SU-DHL-6 (cell line): ENCODE measurements at regions not wholly inside any gene's neighbourhood (a gene's known extent, or its start where the extent isn't known, plus 50 kb on each side); places are given as distances from the start of the nearest gene placed in this dataset.

Experiments used
- H2AFZ ChIP-seq: fragments of 200-600 bp; sonication (generic); 2 replicates; pipeline ENCODE4 v1.6.1; 2014; ENCODE audit warnings: low read depth, mild to moderate bottlenecking, moderate library complexity, mixed read lengths, antibody characterized with exemption, low read length; ENCODE audit not compliant: severe bottlenecking
- H3F3A ChIP-seq: fragments of 200-600 bp; shearing (Covaris generic); 2 replicates; pipeline ENCODE4 v1.6.0; 2016; ENCODE audit warnings: antibody characterized with exemption, mild to moderate bottlenecking; ENCODE audit not compliant: insufficient read depth
- H3K27ac ChIP-seq: fragments of 200-600 bp; sonication (generic); 2 replicates; pipeline ENCODE4 v1.5.1; 2016; ENCODE audit warnings: low read depth, mild to moderate bottlenecking, low read length, moderate library complexity, mixed read lengths
- H3K27me3 ChIP-seq: fragments of 200-600 bp; sonication (generic), shearing (Covaris generic); 2 replicates; pipeline ENCODE4 v1.6.0; 2014; ENCODE audit warnings: mild to moderate bottlenecking, low read length
- H3K36me3 ChIP-seq: fragments of 200-600 bp; sonication (generic); 2 replicates; pipeline ENCODE4 v1.6.1; 2014; ENCODE audit warnings: mild to moderate bottlenecking, low read length, mixed read lengths
- H3K4me2 ChIP-seq: fragments of 300-600, 200-600 bp; shearing (Covaris generic), sonication (generic); 2 replicates; pipeline ENCODE4 v1.6.0; 2014; ENCODE audit warnings: low read length, low read depth, mild to moderate bottlenecking; ENCODE audit not compliant: poor library complexity, severe bottlenecking
- H3K4me3 ChIP-seq: fragments of 200-600 bp; sonication (generic); 2 replicates; pipeline ENCODE4 v1.5.1; 2014; ENCODE audit warnings: antibody characterized with exemption, low read length, mild to moderate bottlenecking, mixed read lengths; ENCODE audit not compliant: insufficient read depth, poor library complexity, severe bottlenecking
- H3K79me2 ChIP-seq: fragments of 200-600 bp; sonication (generic); 2 replicates; pipeline ENCODE4 v1.6.1; 2014; ENCODE audit warnings: mild to moderate bottlenecking, low read length, moderate library complexity; ENCODE audit not compliant: insufficient read depth
- H3K9ac ChIP-seq: fragments of 200-600 bp; sonication (generic); 2 replicates; pipeline ENCODE4 v1.7.0; 2014; ENCODE audit warnings: mild to moderate bottlenecking, low read length
- H3K9me2 ChIP-seq: fragments of 200-600 bp; sonication (generic); replicated peaks from 2 replicates; pipeline ENCODE4 v1.6.1; 2014; ENCODE audit warnings: low read length; ENCODE audit not compliant: insufficient read depth
- H3K9me3 ChIP-seq: fragments of 200-600 bp; sonication (generic); 2 replicates; pipeline ENCODE4 v1.6.1; 2014; ENCODE audit warnings: low read length, mixed read lengths; ENCODE audit not compliant: insufficient read depth
- H4K20me1 ChIP-seq: fragments of 200-600 bp; sonication (generic); 2 replicates; pipeline ENCODE4 v1.6.1; 2014; ENCODE audit warnings: low read depth, mild to moderate bottlenecking, antibody characterized with exemption, low read length, moderate library complexity, mixed read lengths
- EZH2phosphoT487 ChIP-seq: fragments of 200-600 bp; sonication (generic), shearing (Covaris generic); conservative IDR thresholded peaks from 2 replicates; pipeline ENCODE4 v1.6.1; 2018; ENCODE audit warnings: mild to moderate bottlenecking, antibody characterized with exemption, low read length, moderate library complexity, mixed read lengths
- TF ChIP-seq, protein P1 (sequence below): fragments of 200-600 bp; sonication (generic); IDR thresholded peaks from one replicate; pipeline ENCODE4 v1.5.1; 2017; ENCODE audit warnings: antibody characterized with exemption, mild to moderate bottlenecking, low read length, moderate library complexity; ENCODE audit not compliant: insufficient read depth, poor library complexity, severe bottlenecking

DNA sequence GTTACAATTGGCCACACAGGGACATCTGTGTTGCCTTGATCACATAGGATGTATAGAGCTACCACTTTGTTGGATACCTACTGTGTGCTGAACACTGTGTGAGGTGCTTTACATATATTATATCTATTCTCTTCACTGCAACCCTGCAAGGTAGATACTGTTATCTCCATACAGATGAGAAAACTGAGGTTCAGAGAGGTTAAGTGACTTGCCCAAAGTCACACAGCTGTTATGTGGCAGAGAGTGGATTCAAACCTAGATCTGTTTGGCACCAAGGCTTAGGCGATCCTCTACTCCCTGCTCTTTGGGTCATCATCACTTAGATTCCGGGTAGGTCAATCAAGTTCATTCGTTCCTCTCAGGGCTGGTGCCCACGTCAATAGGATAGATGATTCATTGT lies 260.5 kb upstream of the IRX3 start:
- no peaks in the 10 kb centered on the region for H3K79me2 ChIP-seq
- H3K9me3 ChIP-seq, result peaks cover 4% of the 10 kb centered on the region; the same call in 1 of the 2 replicates
- H3K4me2 ChIP-seq, result no peak overlapping the region
- TF ChIP-seq EZH2phosphoT487, result no peak
- TF ChIP-seq, protein P1, sequence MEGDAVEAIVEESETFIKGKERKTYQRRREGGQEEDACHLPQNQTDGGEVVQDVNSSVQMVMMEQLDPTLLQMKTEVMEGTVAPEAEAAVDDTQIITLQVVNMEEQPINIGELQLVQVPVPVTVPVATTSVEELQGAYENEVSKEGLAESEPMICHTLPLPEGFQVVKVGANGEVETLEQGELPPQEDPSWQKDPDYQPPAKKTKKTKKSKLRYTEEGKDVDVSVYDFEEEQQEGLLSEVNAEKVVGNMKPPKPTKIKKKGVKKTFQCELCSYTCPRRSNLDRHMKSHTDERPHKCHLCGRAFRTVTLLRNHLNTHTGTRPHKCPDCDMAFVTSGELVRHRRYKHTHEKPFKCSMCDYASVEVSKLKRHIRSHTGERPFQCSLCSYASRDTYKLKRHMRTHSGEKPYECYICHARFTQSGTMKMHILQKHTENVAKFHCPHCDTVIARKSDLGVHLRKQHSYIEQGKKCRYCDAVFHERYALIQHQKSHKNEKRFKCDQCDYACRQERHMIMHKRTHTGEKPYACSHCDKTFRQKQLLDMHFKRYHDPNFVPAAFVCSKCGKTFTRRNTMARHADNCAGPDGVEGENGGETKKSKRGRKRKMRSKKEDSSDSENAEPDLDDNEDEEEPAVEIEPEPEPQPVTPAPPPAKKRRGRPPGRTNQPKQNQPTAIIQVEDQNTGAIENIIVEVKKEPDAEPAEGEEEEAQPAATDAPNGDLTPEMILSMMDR, result no peak
- H3K27me3 ChIP-seq, result no peaks in the 10 kb centered on the region
- H3K4me3 ChIP-seq, result no peak overlapping the region
- H3K9ac ChIP-seq, result no peak overlapping the region
- H3K27ac ChIP-seq, result no peak overlapping the region
- no peaks in the 10 kb centered on the region for H4K20me1 ChIP-seq
- H3K9me2 ChIP-seq, result no peaks in the 10 kb centered on the region
- no peak overlapping the region for H2AFZ ChIP-seq
- no peaks in the 10 kb centered on the region for H3F3A ChIP-seq
- H3K36me3 ChIP-seq, result no peaks in the 10 kb centered on the region

GRCh38 chr16:54546521-54546920 lies 259.9 kb upstream of the IRX3 start:
- Histone ChIP-seq H3K9me2 (no peaks in the 10 kb centered on the region), H3K36me3 (no peaks in the 10 kb centered on the region)
- TF ChIP-seq EZH2phosphoT487, result no peak
- TF ChIP-seq, protein P1, result no peak

DNA sequence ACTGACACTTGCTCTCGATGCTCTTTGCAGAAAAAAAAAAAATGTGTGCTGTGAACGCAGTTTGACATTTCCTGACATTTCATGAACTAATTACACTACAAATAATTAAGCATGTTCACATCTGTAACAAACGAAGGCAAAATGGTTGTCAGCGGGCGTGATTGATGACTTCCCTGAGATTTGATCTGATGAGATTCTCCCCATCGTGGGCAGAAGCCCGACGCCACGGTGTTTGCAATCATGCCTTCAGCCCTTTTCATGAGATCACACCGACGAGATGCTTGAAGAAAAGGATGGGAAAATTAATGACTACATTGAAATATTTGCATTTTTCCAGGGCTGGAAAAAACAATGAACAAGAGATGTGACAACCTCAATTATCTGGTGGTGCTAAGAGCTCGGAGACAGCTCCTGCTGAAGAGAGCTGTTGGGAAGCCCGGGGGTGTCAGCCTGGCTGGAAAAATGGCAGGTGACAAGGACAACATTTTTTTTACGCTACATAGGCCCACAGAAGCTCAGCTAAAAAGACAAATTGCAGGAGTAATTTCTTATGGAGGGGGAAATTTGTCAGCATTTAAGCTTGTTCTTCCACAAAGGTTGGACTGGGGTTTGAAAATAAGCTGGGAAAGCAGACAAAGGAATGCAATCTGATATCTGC lies 259.4 kb upstream of the IRX3 start:
- Histone ChIP-seq H3K9me2 (no peaks in the 10 kb centered on the region), H3K4me2 (no peak overlapping the region), H3K27me3 (no peaks in the 10 kb centered on the region), H3K9ac (no peak overlapping the region), H4K20me1 (no peaks in the 10 kb centered on the region), H3K79me2 (no peaks in the 10 kb centered on the region), H3F3A (no peaks in the 10 kb centered on the region), H2AFZ (no peak overlapping the region), H3K27ac (no peak overlapping the region), H3K36me3 (no peaks in the 10 kb centered on the region), H3K9me3 (no peaks in the 10 kb centered on the region), H3K4me3 (no peak overlapping the region)
- no peak for TF ChIP-seq EZH2phosphoT487
- TF ChIP-seq, protein P1, result no peak

More at GRCh38 chr16:54546521-54546920, 259.9 kb upstream of the IRX3 start:
- Histone ChIP-seq H3K9ac (no peak overlapping the region), H3K27me3 (no peaks in the 10 kb centered on the region), H3K79me2 (no peaks in the 10 kb centered on the region), H4K20me1 (no peaks in the 10 kb centered on the region), H2AFZ (no peak overlapping the region), H3K9me3 (peaks cover 4% of the 10 kb centered on the region; the same call in 1 of the 2 replicates), H3K4me3 (no peak overlapping the region), H3K27ac (no peak overlapping the region), H3F3A (no peaks in the 10 kb centered on the region), H3K4me2 (no peak overlapping the region)
